ENCODE measurements at regions not wholly inside any gene's neighbourhood (a gene's known extent, or its start where the extent isn't known, plus 50 kb on each side); places are given as distances from the start of the nearest gene placed in this dataset.

GRCh38 chr5:93902288-93902687 is 160.9 kb upstream of the POU5F2 start:
- BruUV-seq (replicated peaks) = no TSS peak
- ChIA-PET CTCF (no interaction called here), POLR2A (no interaction called here)
- H3K4me1 Mint-ChIP-seq (ENCODE audit: insufficient read depth, unreplicated experiment) = no peaks in the 10 kb centered on the region
- H3K4me3 Mint-ChIP-seq (ENCODE audit: unreplicated experiment) = no peak overlapping the region
- H3K27me3 Mint-ChIP-seq (ENCODE audit: insufficient read depth, unreplicated experiment) = no peaks in the 10 kb centered on the region
- TF ChIP-seq, protein P1, sequence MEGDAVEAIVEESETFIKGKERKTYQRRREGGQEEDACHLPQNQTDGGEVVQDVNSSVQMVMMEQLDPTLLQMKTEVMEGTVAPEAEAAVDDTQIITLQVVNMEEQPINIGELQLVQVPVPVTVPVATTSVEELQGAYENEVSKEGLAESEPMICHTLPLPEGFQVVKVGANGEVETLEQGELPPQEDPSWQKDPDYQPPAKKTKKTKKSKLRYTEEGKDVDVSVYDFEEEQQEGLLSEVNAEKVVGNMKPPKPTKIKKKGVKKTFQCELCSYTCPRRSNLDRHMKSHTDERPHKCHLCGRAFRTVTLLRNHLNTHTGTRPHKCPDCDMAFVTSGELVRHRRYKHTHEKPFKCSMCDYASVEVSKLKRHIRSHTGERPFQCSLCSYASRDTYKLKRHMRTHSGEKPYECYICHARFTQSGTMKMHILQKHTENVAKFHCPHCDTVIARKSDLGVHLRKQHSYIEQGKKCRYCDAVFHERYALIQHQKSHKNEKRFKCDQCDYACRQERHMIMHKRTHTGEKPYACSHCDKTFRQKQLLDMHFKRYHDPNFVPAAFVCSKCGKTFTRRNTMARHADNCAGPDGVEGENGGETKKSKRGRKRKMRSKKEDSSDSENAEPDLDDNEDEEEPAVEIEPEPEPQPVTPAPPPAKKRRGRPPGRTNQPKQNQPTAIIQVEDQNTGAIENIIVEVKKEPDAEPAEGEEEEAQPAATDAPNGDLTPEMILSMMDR (IDR thresholded peaks at IDR 0.05; ENCODE audit: unreplicated experiment) = no peak
- no peaks in the 10 kb centered on the region for H3K9me3 Mint-ChIP-seq (ENCODE audit: unreplicated experiment)
- intact Hi-C loops (cut with micrococcal nuclease) = no loop called here
- no peak for DNase-seq (ENCODE audit: unreplicated experiment)
- no peaks in the 10 kb centered on the region for H3K36me3 Mint-ChIP-seq (ENCODE audit: insufficient read depth, unreplicated experiment)
- no peak overlapping the region for H3K27ac Mint-ChIP-seq (ENCODE audit: low read depth, unreplicated experiment)

- H3K4me3 Mint-ChIP-seq (ENCODE audit: unreplicated experiment) = no peak overlapping the region
- no TSS peak for BruUV-seq (replicated peaks)
- DNase-seq (ENCODE audit: unreplicated experiment) = peak; percentile 24
- H3K4me1 Mint-ChIP-seq (ENCODE audit: insufficient read depth, unreplicated experiment) = no peaks in the 10 kb centered on the region
- H3K27me3 Mint-ChIP-seq (ENCODE audit: insufficient read depth, unreplicated experiment) = no peaks in the 10 kb centered on the region
- ChIA-PET CTCF (interaction anchor here (0.6 to 1.4 kb wide), 10 partner anchors 9 to 838 kb away, joined by 3 to 7 read pairs (median 4); no protein-coding TSS in a partner anchor), POLR2A (interaction anchor here (0.6 to 0.7 kb wide), 2 partner anchors 165 to 290 kb away, joined by 3 to 4 read pairs; no protein-coding TSS in a partner anchor)
- no peaks in the 10 kb centered on the region for H3K36me3 Mint-ChIP-seq (ENCODE audit: insufficient read depth, unreplicated experiment)
- no peak overlapping the region for H3K27ac Mint-ChIP-seq (ENCODE audit: low read depth, unreplicated experiment)
- H3K9me3 Mint-ChIP-seq (ENCODE audit: unreplicated experiment) = no peaks in the 10 kb centered on the region
- TF ChIP-seq, protein P1 (IDR thresholded peaks at IDR 0.05; ENCODE audit: unreplicated experiment) = peak; percentile 39
- intact Hi-C loops (cut with micrococcal nuclease) = loop anchor here (5.0 to 10.0 kb wide), 3 partner anchors 62 to 838 kb away; no protein-coding TSS in a partner anchor
Measured at GRCh38 chr5:93899026-93899600, 157.7 kb upstream of the POU5F2 start.

- ChIA-PET CTCF (interaction anchor here (0.6 to 2.2 kb wide), 19 partner anchors 8 to 770 kb away, joined by 3 to 14 read pairs (median 3); no protein-coding TSS in a partner anchor), POLR2A (interaction anchor here (0.9 kb wide), 1 partner anchor 62 kb away, joined by 3 read pairs; no protein-coding TSS in a partner anchor)
- no peaks in the 10 kb centered on the region for H3K36me3 Mint-ChIP-seq (ENCODE audit: insufficient read depth, unreplicated experiment)
- TF ChIP-seq, protein P1 (IDR thresholded peaks at IDR 0.05; ENCODE audit: unreplicated experiment) = peak; percentile 19
- no peaks in the 10 kb centered on the region for H3K27me3 Mint-ChIP-seq (ENCODE audit: insufficient read depth, unreplicated experiment)
- no peaks in the 10 kb centered on the region for H3K9me3 Mint-ChIP-seq (ENCODE audit: unreplicated experiment)
- intact Hi-C loops (cut with micrococcal nuclease) = loop anchor here (5.0 to 10.0 kb wide), 3 partner anchors 57 to 843 kb away; no protein-coding TSS in a partner anchor
- H3K4me3 Mint-ChIP-seq (ENCODE audit: unreplicated experiment) = no peak overlapping the region
- DNase-seq (ENCODE audit: unreplicated experiment) = no peak
- H3K27ac Mint-ChIP-seq (ENCODE audit: low read depth, unreplicated experiment) = no peak overlapping the region
- H3K4me1 Mint-ChIP-seq (ENCODE audit: insufficient read depth, unreplicated experiment) = no peaks in the 10 kb centered on the region
- BruUV-seq (replicated peaks) = no TSS peak
Measured at GRCh38 chr5:93894601-93895354, 153.4 kb upstream of the POU5F2 start.

GRCh38 chr5:93893075-93893474 is 151.7 kb upstream of the POU5F2 start:
- Mint-ChIP-seq H3K4me3 (ENCODE audit: unreplicated experiment) (no peak overlapping the region), H3K4me1 (ENCODE audit: insufficient read depth, unreplicated experiment) (no peaks in the 10 kb centered on the region), H3K9me3 (ENCODE audit: unreplicated experiment) (no peaks in the 10 kb centered on the region), H3K36me3 (ENCODE audit: insufficient read depth, unreplicated experiment) (no peaks in the 10 kb centered on the region), H3K27ac (ENCODE audit: low read depth, unreplicated experiment) (no peak overlapping the region), H3K27me3 (ENCODE audit: insufficient read depth, unreplicated experiment) (no peaks in the 10 kb centered on the region)
- no peak for DNase-seq (ENCODE audit: unreplicated experiment)
- ChIA-PET CTCF (interaction anchor here (1.6 to 2.2 kb wide), 2 partner anchors 10 to 61 kb away, joined by 4 to 14 read pairs; no protein-coding TSS in a partner anchor), POLR2A (no interaction called here)
- intact Hi-C loops (cut with micrococcal nuclease) = loop anchor here (10.0 kb wide), 1 partner anchor 798 kb away; no protein-coding TSS in a partner anchor
- TF ChIP-seq, protein P1 (IDR thresholded peaks at IDR 0.05; ENCODE audit: unreplicated experiment) = no peak
- no TSS peak for BruUV-seq (replicated peaks)

All from MCF 10A (cell line).